ENCODE measurements at regions not wholly inside any gene's neighbourhood (a gene's known extent, or its start where the extent isn't known, plus 50 kb on each side); places are given as distances from the start of the nearest gene placed in this dataset.
"Not testable (repeated sequence)": the region's sequence is repeated elsewhere in the genome, so short reads cannot be mapped to it uniquely, and the experiment has no call there.

DNA sequence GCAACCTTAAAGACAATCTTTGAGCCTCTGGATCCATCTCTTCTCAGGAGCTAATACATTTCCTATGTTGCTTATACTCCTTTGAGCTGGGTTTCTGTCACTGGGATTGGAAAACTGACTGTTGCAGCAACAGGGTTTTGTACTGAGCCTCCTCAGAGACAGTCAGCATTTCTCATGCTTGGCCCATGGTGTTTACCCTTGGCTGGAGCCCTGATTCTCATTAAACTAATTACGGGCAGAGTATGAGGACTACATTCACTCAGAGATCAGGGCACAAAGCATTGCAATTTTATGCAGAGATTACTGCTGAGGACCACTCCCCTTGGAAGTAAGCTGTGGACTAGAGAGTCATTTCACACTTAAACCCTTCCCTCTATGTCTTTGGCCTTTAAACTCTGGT, 134.5 kb downstream of the LRIG2 start:
- no peak overlapping the region for H3K27ac ChIP-seq
- H3K79me2 ChIP-seq = no peaks in the 10 kb centered on the region
- no peak for TF ChIP-seq CTCF (IDR thresholded peaks at IDR 0.05)
- no peaks in the 10 kb centered on the region for H3K36me3 ChIP-seq (ENCODE audit: control insufficient read depth, insufficient read depth, low read length)
- H3K9me3 ChIP-seq (ENCODE audit: control insufficient read depth, low read length) = no peaks in the 10 kb centered on the region
- H3K27me3 ChIP-seq (ENCODE audit: control insufficient read depth, insufficient read depth, low read length) = no peaks in the 10 kb centered on the region
- H3K4me3 ChIP-seq (ENCODE audit: low read depth, low read length) = no peak overlapping the region
- H3K9ac ChIP-seq = no peak overlapping the region
- H3K4me1 ChIP-seq = no peaks in the 10 kb centered on the region
- no peak overlapping the region for H3K4me2 ChIP-seq (ENCODE audit: low read length)
- no peak overlapping the region for H2AFZ ChIP-seq

DNA sequence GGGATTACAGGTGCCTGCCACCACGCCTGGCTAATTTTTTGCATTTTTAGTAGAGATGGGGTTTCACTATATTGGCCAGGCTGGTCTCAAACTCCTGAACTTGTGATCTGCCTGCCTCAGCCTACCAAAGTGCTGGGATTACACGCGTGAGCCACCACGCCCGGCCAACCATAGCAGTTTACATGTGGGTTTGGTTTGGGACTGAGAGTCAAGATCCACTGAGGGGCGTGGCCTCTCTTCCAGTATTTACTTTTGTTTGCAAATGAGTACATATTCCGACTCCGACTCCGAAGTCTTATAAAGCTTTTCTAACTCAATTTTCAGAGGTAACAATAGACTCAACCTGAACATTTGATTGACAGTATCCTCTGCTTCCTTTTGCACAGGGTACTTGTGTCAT, 135.4 kb downstream of the LRIG2 start:
- not testable (repeated sequence) for H3K27ac ChIP-seq; H3K4me1 ChIP-seq; H3K4me2 ChIP-seq (ENCODE audit: low read length); H3K4me3 ChIP-seq (ENCODE audit: low read depth, low read length); H3K36me3 ChIP-seq (ENCODE audit: control insufficient read depth, insufficient read depth, low read length); H3K27me3 ChIP-seq (ENCODE audit: control insufficient read depth, insufficient read depth, low read length); H3K9me3 ChIP-seq (ENCODE audit: control insufficient read depth, low read length); H2AFZ ChIP-seq; H3K9ac ChIP-seq; H3K79me2 ChIP-seq

DNA sequence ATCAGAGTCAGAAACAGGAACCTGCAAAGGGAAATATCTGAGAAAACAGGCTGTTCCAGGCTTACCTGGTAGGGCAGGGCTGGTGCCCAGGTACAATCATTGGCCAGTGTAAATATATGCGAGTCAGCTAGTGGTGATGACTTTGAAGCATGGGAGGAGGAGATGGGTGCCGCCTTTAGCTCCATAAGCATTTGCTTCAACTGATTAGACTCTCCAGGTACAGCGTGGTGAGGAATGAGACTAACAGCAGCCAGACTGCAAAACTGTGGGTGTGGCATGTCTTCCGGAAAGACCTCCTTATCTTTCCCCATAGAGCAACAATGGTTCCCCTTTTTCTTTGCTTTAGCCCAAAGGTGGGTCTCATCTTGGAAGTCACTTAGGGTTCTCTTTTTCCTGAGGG, 137.2 kb downstream of the LRIG2 start:
- TF ChIP-seq CTCF (IDR thresholded peaks at IDR 0.05) = no peak
- Histone ChIP-seq H3K27ac (no peak overlapping the region), H3K4me1 (no peaks in the 10 kb centered on the region), H3K9me3 (ENCODE audit: control insufficient read depth, low read length) (no peaks in the 10 kb centered on the region), H3K4me2 (ENCODE audit: low read length) (no peak overlapping the region), H3K79me2 (no peaks in the 10 kb centered on the region), H3K4me3 (ENCODE audit: low read depth, low read length) (no peak overlapping the region), H2AFZ (no peak overlapping the region), H3K36me3 (ENCODE audit: control insufficient read depth, insufficient read depth, low read length) (no peaks in the 10 kb centered on the region), H3K9ac (no peak overlapping the region), H3K27me3 (ENCODE audit: control insufficient read depth, insufficient read depth, low read length) (no peaks in the 10 kb centered on the region)

GRCh38 chr1:113211467-113211866, 138.5 kb downstream of the LRIG2 start:
- Histone ChIP-seq H3K4me1 (no peaks in the 10 kb centered on the region), H3K9ac (no peak overlapping the region), H3K36me3 (ENCODE audit: control insufficient read depth, insufficient read depth, low read length) (no peaks in the 10 kb centered on the region), H3K4me3 (ENCODE audit: low read depth, low read length) (no peak overlapping the region), H3K4me2 (ENCODE audit: low read length) (no peak overlapping the region), H3K79me2 (no peaks in the 10 kb centered on the region), H3K27me3 (ENCODE audit: control insufficient read depth, insufficient read depth, low read length) (no peaks in the 10 kb centered on the region), H3K27ac (no peak overlapping the region), H2AFZ (no peak overlapping the region), H3K9me3 (ENCODE audit: control insufficient read depth, low read length) (no peaks in the 10 kb centered on the region)
- TF ChIP-seq CTCF (IDR thresholded peaks at IDR 0.05) = no peak

- TF ChIP-seq CTCF (IDR thresholded peaks at IDR 0.05) = no peak
- H2AFZ ChIP-seq = no peak overlapping the region
- H3K4me3 ChIP-seq (ENCODE audit: low read depth, low read length) = no peak overlapping the region
- H3K27ac ChIP-seq = no peak overlapping the region
- H3K4me2 ChIP-seq (ENCODE audit: low read length) = no peak overlapping the region
- H3K36me3 ChIP-seq (ENCODE audit: control insufficient read depth, insufficient read depth, low read length) = no peaks in the 10 kb centered on the region
- H3K27me3 ChIP-seq (ENCODE audit: control insufficient read depth, insufficient read depth, low read length) = no peaks in the 10 kb centered on the region
- H3K79me2 ChIP-seq = no peaks in the 10 kb centered on the region
- no peaks in the 10 kb centered on the region for H3K9me3 ChIP-seq (ENCODE audit: control insufficient read depth, low read length)
- no peaks in the 10 kb centered on the region for H3K4me1 ChIP-seq
- H3K9ac ChIP-seq = no peak overlapping the region
These were observed 142.0 kb downstream of the LRIG2 start for GRCh38 chr1:113215015-113215414.
